HL-60 (cell line): ENCODE measurements at regions not wholly inside any gene's neighbourhood (a gene's known extent, or its start where the extent isn't known, plus 50 kb on each side); places are given as distances from the start of the nearest gene placed in this dataset.

ENCODE experiments used
- GABPA ChIP-seq: IDR thresholded peaks from 2 replicates; pipeline ENCODE4 v1.6.1; 2012; ENCODE audit warnings: low read depth
- POLR2AphosphoS5 ChIP-seq: IDR thresholded peaks from 2 replicates; pipeline ENCODE4 v1.6.1; 2012; ENCODE audit warnings: low read depth
- REST ChIP-seq: IDR thresholded peaks from 2 replicates; pipeline ENCODE4 v1.6.1; 2012; ENCODE audit warnings: low read depth; ENCODE audit not compliant: insufficient replicate concordance
- TF ChIP-seq, protein P1 (sequence below): IDR thresholded peaks from one replicate; pipeline ENCODE4 v1.5.1; 2011; ENCODE audit warnings: low read length, control low read depth, inconsistent platforms; ENCODE audit not compliant: insufficient read depth

GRCh38 chr14:43858981-43859380, 648.1 kb downstream of the FSCB start:
- TF ChIP-seq GABPA, result no peak
- TF ChIP-seq, protein P1, sequence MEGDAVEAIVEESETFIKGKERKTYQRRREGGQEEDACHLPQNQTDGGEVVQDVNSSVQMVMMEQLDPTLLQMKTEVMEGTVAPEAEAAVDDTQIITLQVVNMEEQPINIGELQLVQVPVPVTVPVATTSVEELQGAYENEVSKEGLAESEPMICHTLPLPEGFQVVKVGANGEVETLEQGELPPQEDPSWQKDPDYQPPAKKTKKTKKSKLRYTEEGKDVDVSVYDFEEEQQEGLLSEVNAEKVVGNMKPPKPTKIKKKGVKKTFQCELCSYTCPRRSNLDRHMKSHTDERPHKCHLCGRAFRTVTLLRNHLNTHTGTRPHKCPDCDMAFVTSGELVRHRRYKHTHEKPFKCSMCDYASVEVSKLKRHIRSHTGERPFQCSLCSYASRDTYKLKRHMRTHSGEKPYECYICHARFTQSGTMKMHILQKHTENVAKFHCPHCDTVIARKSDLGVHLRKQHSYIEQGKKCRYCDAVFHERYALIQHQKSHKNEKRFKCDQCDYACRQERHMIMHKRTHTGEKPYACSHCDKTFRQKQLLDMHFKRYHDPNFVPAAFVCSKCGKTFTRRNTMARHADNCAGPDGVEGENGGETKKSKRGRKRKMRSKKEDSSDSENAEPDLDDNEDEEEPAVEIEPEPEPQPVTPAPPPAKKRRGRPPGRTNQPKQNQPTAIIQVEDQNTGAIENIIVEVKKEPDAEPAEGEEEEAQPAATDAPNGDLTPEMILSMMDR, result no peak
- TF ChIP-seq REST, result no peak
- TF ChIP-seq POLR2AphosphoS5, result no peak
